K562 (cell line): ENCODE measurements at regions not wholly inside any gene's neighbourhood (a gene's known extent, or its start where the extent isn't known, plus 50 kb on each side); places are given as distances from the start of the nearest gene placed in this dataset.

Experiments used
- ATAC-seq: fragments of 200-7000 bp; cut with Tn5 transposase; 3 replicates; pipeline ENCODE4 v1.9.1; 2020; ENCODE audit warnings: moderate library complexity
- BruUV-seq: library from RNA; stranded (reverse); fragments of 400-500 nt; replicated peaks from 2 replicates; lab custom pipeline; 2021; lab: Mats Ljungman, UMichigan
- CTCF ChIA-PET: fragments of 300-600 bp; formaldehyde crosslinking; extraction: SDS; loops from one replicate; lab custom pipeline; 2021; ENCODE audit warnings: low intra/inter-chr PET ratio; lab: Yijun Ruan, JAX
- POLR2A ChIA-PET: fragments of 300-600, 350-650 bp; sonication (Branson Sonifier 250); formaldehyde crosslinking; extraction: SDS; loops from one replicate; lab custom pipeline; 2021; ENCODE audit warnings: antibody characterized with exemption, inconsistent platforms; lab: Yijun Ruan, JAX
- DNase-seq, 4 experiments: peaks; one replicate each; pipeline versions ENCODE4 v3.0.0 to v3.0.0-alpha.2; 2011 to 2018; ENCODE audit warnings: low spot score in 3 of 4, mixed read lengths in 3 of 4; ENCODE audit errors: extremely low read depth in 1 of 4
- FAIRE-seq: peaks from 2 replicates; lab custom pipeline; 2011; peaks lifted over from hg19 to GRCh38; lab: Jason Lieb, UNC
- H2AFZ ChIP-seq: 2 replicates; pipeline ENCODE4 v1.6.0; 2011; ENCODE audit warnings: low read depth, low read length, control low read depth, inconsistent platforms
- H3K27ac ChIP-seq: fragments of 200-600 bp; 3 replicates; pipeline ENCODE4 v1.8.0; 2011; ENCODE audit warnings: low read depth, mild to moderate bottlenecking, control low read depth, inconsistent platforms, low read length, moderate library complexity, mixed read lengths; ENCODE audit errors: extremely low read depth
- H3K27me3 ChIP-seq, 2 experiments: fragments of 300-600 bp in 1 of 2; 2 replicates in 1 of 2; 3 replicates in 1 of 2; pipeline versions ENCODE4 v1.6.0 to v1.8.0; 2011; ENCODE audit warnings: inconsistent platforms in 2 of 2, low read length in 2 of 2, mild to moderate bottlenecking in 1 of 2, mixed read lengths in 1 of 2, moderate library complexity in 1 of 2; ENCODE audit not compliant: control insufficient read depth in 2 of 2, insufficient read depth in 2 of 2
- H3K36me3 ChIP-seq: fragments of 300-600 bp; 3 replicates; pipeline ENCODE4 v1.8.0; 2011; ENCODE audit warnings: mild to moderate bottlenecking, low read length, inconsistent platforms; ENCODE audit not compliant: control insufficient read depth, insufficient read depth
- H3K4me1 ChIP-seq, 2 experiments: fragments of 200-600 bp in 1 of 2; replicated peaks in 1 of 2; 2 replicates in 1 of 2; 3 replicates in 1 of 2; pipeline versions ENCODE4 v1.5.1 to v1.8.0; 2011; ENCODE audit warnings: inconsistent platforms in 2 of 2, low read length in 2 of 2, mild to moderate bottlenecking in 1 of 2, mixed read lengths in 1 of 2, moderate library complexity in 1 of 2; ENCODE audit not compliant: control insufficient read depth in 2 of 2, insufficient read depth in 2 of 2
- H3K4me2 ChIP-seq: 2 replicates; pipeline ENCODE4 v1.6.1; 2011; ENCODE audit warnings: low read length, control low read depth, inconsistent platforms, mixed read lengths; ENCODE audit not compliant: insufficient read depth
- H3K4me3 ChIP-seq: fragments of 200-600 bp; sonication (generic), shearing (Covaris generic); 2 replicates; pipeline ENCODE4 v1.5.1; 2016; ENCODE audit warnings: control low read depth, inconsistent platforms
- H3K79me2 ChIP-seq: fragments of 200-600 bp; 3 replicates; pipeline ENCODE4 v1.8.0; 2011; ENCODE audit warnings: low read length, inconsistent platforms; ENCODE audit not compliant: control insufficient read depth, insufficient read depth
- H3K9ac ChIP-seq, 2 experiments: 2 replicates each; pipeline versions ENCODE4 v1.6.0 to v1.6.1; 2011; ENCODE audit warnings: low read depth in 2 of 2, low read length in 2 of 2, control low read depth in 1 of 2, inconsistent platforms in 1 of 2, mild to moderate bottlenecking in 1 of 2, mixed read lengths in 1 of 2; ENCODE audit not compliant: insufficient read depth in 1 of 2
- H3K9me1 ChIP-seq: one replicate; pipeline ENCODE4 v1.6.0; 2011; ENCODE audit warnings: inconsistent platforms, mild to moderate bottlenecking, low read length, moderate library complexity; ENCODE audit not compliant: control insufficient read depth, insufficient read depth
- H3K9me3 ChIP-seq: replicated peaks from 2 replicates; pipeline ENCODE4 v1.5.1; 2011; ENCODE audit warnings: low read depth, low read length, inconsistent platforms; ENCODE audit not compliant: control insufficient read depth, insufficient read depth
- H4K20me1 ChIP-seq: replicated peaks from 2 replicates; pipeline ENCODE4 v1.6.1; 2011; ENCODE audit warnings: low read length, inconsistent platforms, mixed read lengths; ENCODE audit not compliant: control insufficient read depth, insufficient read depth
- CHAMP1 ChIP-seq: fragments of 450-650 bp; IDR thresholded peaks from 2 replicates; pipeline ENCODE4 v1.6.1; 2016; ENCODE audit warnings: mild to moderate bottlenecking
- E2F6 ChIP-seq, 2 experiments: IDR thresholded peaks; 2 replicates each; pipeline ENCODE4 v1.6.1; 2011; ENCODE audit warnings: borderline replicate concordance in 1 of 2, control low read depth in 1 of 2, low read depth in 1 of 2, low read length in 1 of 2, mild to moderate bottlenecking in 1 of 2, mixed read lengths in 1 of 2, moderate library complexity in 1 of 2; ENCODE audit not compliant: insufficient read depth in 1 of 2, insufficient read length in 1 of 2, poor library complexity in 1 of 2, severe bottlenecking in 1 of 2; ENCODE audit errors: extremely low read depth in 1 of 2
- GTF3C2 ChIP-seq: IDR thresholded peaks from 3 replicates; pipeline ENCODE4 v1.6.1; 2011; ENCODE audit warnings: borderline replicate concordance, mild to moderate bottlenecking, moderate library complexity; ENCODE audit not compliant: insufficient read length; ENCODE audit errors: extremely low read depth
- LCOR ChIP-seq: sonication (generic); formaldehyde crosslinking; IDR thresholded peaks from 2 replicates; pipeline ENCODE4 v1.8.0; 2022; ENCODE audit warnings: mild to moderate bottlenecking, missing genetic modification reagents
- MCM3 ChIP-seq: fragments of 450-650 bp; IDR thresholded peaks from 2 replicates; pipeline ENCODE4 v1.6.1; 2016
- NRF1 ChIP-seq, 2 experiments: fragments of 450-650 bp; IDR thresholded peaks in 1 of 2; conservative IDR thresholded peaks in 1 of 2; 2 replicates each; pipeline ENCODE4 v1.6.1; 2014; ENCODE audit warnings: mild to moderate bottlenecking in 2 of 2
- STAG1 ChIP-seq: sonication (generic); formaldehyde crosslinking; IDR thresholded peaks from 2 replicates; pipeline ENCODE4 v1.5.0; 2020; ENCODE audit warnings: missing genetic modification reagents, borderline replicate concordance
- ZBTB7A ChIP-seq: IDR thresholded peaks from 2 replicates; pipeline ENCODE4 v1.6.1; 2011; ENCODE audit warnings: low read depth, mild to moderate bottlenecking, low read length, moderate library complexity, borderline replicate concordance; ENCODE audit not compliant: control insufficient read depth
- ZNF197 ChIP-seq: fragments of 200-800 bp; sonication (Bioruptor generic); IDR thresholded peaks from 2 replicates; pipeline ENCODE4 v1.6.1; 2016; ENCODE audit warnings: low read depth, missing genetic modification characterization, missing compliant biosample characterization
- ZNF280B ChIP-seq: fragments of 250-450 bp; sonication (Bioruptor Pico); IDR thresholded peaks from 2 replicates; pipeline ENCODE4 v1.5.1; 2021; ENCODE audit warnings: mild to moderate bottlenecking
- ZNF644 ChIP-seq: fragments of 200-800 bp; sonication (Bioruptor generic); IDR thresholded peaks from 2 replicates; pipeline ENCODE4 v1.6.1; 2016; ENCODE audit warnings: low read depth, missing genetic modification characterization, missing compliant biosample characterization
- WGBS: fragments of 100-300 bp; shearing (Covaris generic); methylation state at CpG from one replicate; pipeline ENCODE4 v1.1.6; 2016; ENCODE audit warnings: low coverage, mixed read lengths; ENCODE audit not compliant: insufficient coverage; ENCODE audit errors: missing lambda C conversion rate; 5-methylcytosine and 5-hydroxymethylcytosine counted together
- in situ Hi-C: fragments of 300-500 bp; cut with MboI; formaldehyde crosslinking; loops from 4 replicates; pipeline ENCODE4 v1.15.0; 2018; ENCODE audit warnings: inconsistent platforms, mixed read lengths
- intact Hi-C: fragments of 100-400 bp; cut with micrococcal nuclease; formaldehyde crosslinking; loops from 2 replicates; pipeline ENCODE4 v1.14.2; 2022

GRCh38 chr3:181797431-181797830 is 85.7 kb downstream of the SOX2 start:
- Histone ChIP-seq H3K79me2 (no peaks in the 10 kb centered on the region), H3K27me3 (no peaks in the 10 kb centered on the region), H3K27ac (no peak overlapping the region), H3K9me3 (no peaks in the 10 kb centered on the region), H3K36me3 (no peaks in the 10 kb centered on the region), H2AFZ (no peak overlapping the region), H4K20me1 (no peaks in the 10 kb centered on the region), H3K4me1 (no peaks in the 10 kb centered on the region), H3K9ac (no peak overlapping the region), H3K4me2 (no peak overlapping the region), H3K9me1 (no peaks in the 10 kb centered on the region), H3K4me3 (no peak overlapping the region)
- in situ Hi-C loops = no loop called here
- no TSS peak for BruUV-seq
- DNase-seq = no peak
- no peak for FAIRE-seq
- no peak for TF ChIP-seq ZNF280B (CRISPR knock-in tag)
- TF ChIP-seq GTF3C2 = no peak
- TF ChIP-seq NRF1 (conservative IDR thresholded peaks at IDR 0.05 in 1 of 2, IDR thresholded peaks at IDR 0.05 in 1 of 2) = no peak
- TF ChIP-seq ZBTB7A = no peak
- TF ChIP-seq E2F6 (IDR thresholded peaks at IDR 0.05; ENCODE audit: borderline replicate concordance in 1 of 2, extremely low read depth in 1 of 2, insufficient read depth in 1 of 2, insufficient read length in 1 of 2, low read depth in 1 of 2, low read length in 1 of 2, poor library complexity in 1 of 2, severe bottlenecking in 1 of 2) = no peak
- no peak for TF ChIP-seq STAG1 (CRISPR knock-in tag)
- no peak for TF ChIP-seq CHAMP1
- no peak for TF ChIP-seq LCOR (CRISPR knock-in tag)
- TF ChIP-seq ZNF197 (CRISPR knock-in tag) = no peak
- no peak for TF ChIP-seq ZNF644 (tag)
- no peak for TF ChIP-seq MCM3
- intact Hi-C loops = no loop called here
- ChIA-PET CTCF (interaction anchor here (0.6 kb wide), 1 partner anchor 88 kb away, joined by 5 read pairs; no protein-coding TSS in a partner anchor), POLR2A (no interaction called here)
- ATAC-seq = no peak
- 0% methylated on average over 2 of the region's 2 CpGs for WGBS
